IPS DF 19.7 (cell line): ENCODE measurements at regions not wholly inside any gene's neighbourhood (a gene's known extent, or its start where the extent isn't known, plus 50 kb on each side); places are given as distances from the start of the nearest gene placed in this dataset.

Source experiments
- DNase-seq: peaks from one replicate; pipeline ENCODE4 v3.0.0-alpha.2; 2013; ENCODE audit warnings: low read depth, low spot score

- DNase-seq, result no peak
Measured at GRCh38 chr9:81259896-81260295, 429.5 kb downstream of the TLE1 start.

- no peak for DNase-seq
Measured at GRCh38 chr9:81256368-81256767, 433.0 kb downstream of the TLE1 start.

- no peak for DNase-seq
Measured at GRCh38 chr9:81250606-81251005, 438.7 kb downstream of the TLE1 start.

- no peak for DNase-seq
Measured at GRCh38 chr9:81250041-81250440, 439.3 kb downstream of the TLE1 start.

GRCh38 chr9:81245254-81245956 is 443.9 kb downstream of the TLE1 start:
- DNase-seq, result no peak

- no peak for DNase-seq
Measured at GRCh38 chr9:81244631-81245030, 444.7 kb downstream of the TLE1 start.

GRCh38 chr9:81242866-81243265 is 446.5 kb downstream of the TLE1 start:
- DNase-seq, result no peak

GRCh38 chr9:81239388-81239787 is 450.0 kb downstream of the TLE1 start:
- DNase-seq, result no peak

- DNase-seq, result no peak
Measured at GRCh38 chr9:81237565-81238231, 451.6 kb downstream of the TLE1 start.

- DNase-seq, result no peak
Measured at GRCh38 chr9:81234924-81235610, 454.3 kb downstream of the TLE1 start.

- no peak for DNase-seq
Measured at GRCh38 chr9:81231011-81231410, 458.3 kb downstream of the TLE1 start.

- DNase-seq, result no peak
Measured at GRCh38 chr9:81227507-81228245, 461.7 kb downstream of the TLE1 start.

- no peak for DNase-seq
Measured at GRCh38 chr9:81225596-81225995, 463.8 kb downstream of the TLE1 start.

GRCh38 chr9:81224166-81225081 is 464.9 kb downstream of the TLE1 start:
- DNase-seq, result no peak

- DNase-seq, result no peak
Measured at GRCh38 chr9:81214975-81215374, 474.4 kb downstream of the TLE1 start.

- DNase-seq, result no peak
Measured at GRCh38 chr9:81213456-81213855, 475.9 kb downstream of the TLE1 start.

- no peak for DNase-seq
Measured at GRCh38 chr9:81211741-81212140, 477.6 kb downstream of the TLE1 start.

- DNase-seq, result no peak
Measured at GRCh38 chr9:81207651-81208050, 481.7 kb downstream of the TLE1 start.

- no peak for DNase-seq
Measured at GRCh38 chr9:81202292-81202691, 487.1 kb downstream of the TLE1 start.

GRCh38 chr9:81195206-81195605 is 494.1 kb downstream of the TLE1 start:
- DNase-seq, result no peak
